Astrocyte of the cerebellum (primary cell): ENCODE measurements at regions not wholly inside any gene's neighbourhood (a gene's known extent, or its start where the extent isn't known, plus 50 kb on each side); places are given as distances from the start of the nearest gene placed in this dataset.

Experiments
- DNase-seq: peaks from one replicate; pipeline ENCODE4 v3.0.0-alpha.2; 2011; ENCODE audit warnings: low read depth
- H3K4me3 ChIP-seq: 2 replicates; pipeline ENCODE4 v1.5.1; 2011; ENCODE audit warnings: mild to moderate bottlenecking, low read depth, low read length, moderate library complexity
- CTCF ChIP-seq: IDR thresholded peaks from 2 replicates; pipeline ENCODE4 v1.5.1; 2012; ENCODE audit warnings: low read length, low read depth, moderate library complexity, mild to moderate bottlenecking; ENCODE audit errors: missing control alignments
- in situ Hi-C: cut with HindIII; loops from 2 replicates; pipeline ENCODE4 v1.10.0; 2017; ENCODE audit warnings: low sequenced_read_pairs

DNA sequence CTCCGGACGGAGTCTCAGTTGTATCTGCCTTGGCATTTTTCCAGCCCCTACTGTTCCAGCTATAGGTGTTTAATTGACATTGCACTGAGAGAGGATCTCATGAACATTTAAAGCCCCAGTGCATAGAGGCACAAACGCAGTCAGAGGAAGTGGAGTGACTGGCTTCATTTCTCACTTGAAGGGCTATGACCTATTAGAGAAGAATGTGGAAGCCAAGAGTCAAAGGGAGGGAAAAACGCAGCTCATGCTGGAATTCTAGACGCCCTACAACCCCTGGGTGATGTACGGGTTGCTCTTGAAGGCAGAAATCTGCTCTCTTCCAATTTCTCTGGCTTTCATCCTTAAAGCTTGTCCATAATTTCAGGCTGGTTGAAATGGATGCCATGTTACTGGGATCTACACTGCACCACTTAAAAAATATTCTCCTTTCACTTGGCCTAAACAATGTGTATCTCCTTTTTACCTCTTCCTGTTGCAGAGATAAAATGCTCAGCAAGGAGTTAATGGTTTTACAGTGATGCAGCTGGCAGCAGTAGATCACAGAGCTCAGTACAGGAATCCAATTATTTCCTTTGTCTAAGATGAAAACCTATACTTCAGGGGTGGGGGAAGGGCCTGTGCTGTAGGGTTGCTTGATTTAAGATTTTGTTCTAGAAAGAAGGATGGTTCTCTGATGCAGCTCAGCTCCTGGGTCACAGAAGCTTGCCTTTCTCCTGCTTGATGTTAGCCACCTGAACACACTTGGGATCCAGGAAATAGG, 61.8 kb upstream of the MAMDC2 start:
- in situ Hi-C loops = no loop called here
- DNase-seq = no peak
- no peak for TF ChIP-seq CTCF
- H3K4me3 ChIP-seq = no peak overlapping the region

- H3K4me3 ChIP-seq = no peak overlapping the region
- TF ChIP-seq CTCF = no peak
- in situ Hi-C loops = no loop called here
- DNase-seq = no peak
Observed at GRCh38 chr9:69984831-69985230, 58.8 kb upstream of the MAMDC2 start.

GRCh38 chr9:69985971-69986370, 57.7 kb upstream of the MAMDC2 start:
- no peak for TF ChIP-seq CTCF
- no peak for DNase-seq

DNA sequence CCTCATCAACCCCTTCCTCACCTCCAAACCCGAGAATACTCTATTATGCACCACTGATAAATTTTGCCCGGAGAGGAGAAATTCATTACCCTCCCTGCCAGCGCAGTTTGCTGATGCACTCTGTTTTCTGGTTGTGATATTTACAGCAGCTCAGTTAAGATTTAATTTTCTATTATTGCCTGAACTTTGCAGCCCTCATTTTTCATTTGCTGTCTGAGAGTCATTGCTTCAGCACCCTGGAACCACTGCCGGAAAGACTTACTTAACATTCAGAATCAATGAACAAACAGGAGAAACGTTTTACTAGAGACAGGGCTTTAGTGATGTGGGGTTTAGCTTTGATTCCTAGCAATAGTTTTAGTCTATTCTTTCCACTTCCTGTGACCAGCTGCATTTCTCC, 56.7 kb upstream of the MAMDC2 start:
- in situ Hi-C loops = no loop called here

More at GRCh38 chr9:69985971-69986370, 57.7 kb upstream of the MAMDC2 start:
- no peak overlapping the region for H3K4me3 ChIP-seq
- in situ Hi-C loops = no loop called here

GRCh38 chr9:69987457-69987856, 56.2 kb upstream of the MAMDC2 start:
- no peak overlapping the region for H3K4me3 ChIP-seq
- no peak for TF ChIP-seq CTCF
- DNase-seq = no peak
- in situ Hi-C loops = no loop called here

More for the DNA sequence above, 56.7 kb upstream of the MAMDC2 start:
- DNase-seq = no peak
- H3K4me3 ChIP-seq = no peak overlapping the region
- TF ChIP-seq CTCF = no peak

DNA sequence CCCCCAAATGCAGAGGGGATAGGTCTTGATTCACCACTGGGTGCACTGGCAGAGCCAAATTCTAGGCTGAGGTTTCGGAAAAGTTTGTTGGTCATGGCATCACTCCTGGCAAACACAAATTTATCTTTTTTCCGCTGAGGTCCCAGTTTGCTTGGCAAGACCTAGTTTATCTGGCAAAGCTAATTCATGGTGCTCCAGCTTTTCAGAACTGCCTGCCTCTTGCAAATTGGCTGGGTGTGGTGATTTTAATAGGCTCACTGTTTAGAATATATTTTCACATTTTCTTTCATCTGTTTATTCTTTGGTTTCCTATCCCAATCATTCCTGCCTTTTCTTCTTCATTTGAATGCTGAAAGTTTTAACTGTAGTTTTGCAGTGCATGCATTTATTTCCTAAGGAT, 50.5 kb upstream of the MAMDC2 start:
- H3K4me3 ChIP-seq = no peak overlapping the region
- no peak for TF ChIP-seq CTCF
- in situ Hi-C loops = no loop called here
- DNase-seq = no peak
